Spleen (tissue), 7 donors: ENCODE measurements at regions not wholly inside any gene's neighbourhood (a gene's known extent, or its start where the extent isn't known, plus 50 kb on each side); places are given as distances from the start of the nearest gene placed in this dataset.

ENCODE experiments used
- POLR2A ChIP-seq, 3 donors: fragments of 450-650 bp; IDR thresholded peaks; one replicate each; pipeline ENCODE4 v1.5.1; 2017; ENCODE audit warnings: antibody characterized with exemption in 3 of 3, mild to moderate bottlenecking in 1 of 3
- POLR2AphosphoS5 ChIP-seq, 3 donors: sonication (generic); formaldehyde crosslinking; IDR thresholded peaks; one replicate each; pipeline ENCODE4 v1.5.1; 2017; ENCODE audit warnings: antibody characterized with exemption in 3 of 3
- TF ChIP-seq, protein P1 (sequence below), 11 experiments: fragments of 200-600 bp in 7 of 11; fragments of 450-650 bp in 4 of 11; sonication (generic) in 4 of 11; IDR thresholded peaks in 8 of 11; conservative IDR thresholded peaks in 3 of 11; 1 replicate in 7 of 11; 2 replicates in 4 of 11; pipeline versions ENCODE4 v1.4.0 to v1.8.0; 2016 to 2021; ENCODE audit warnings: antibody characterized with exemption in 11 of 11, inconsistent platforms in 4 of 11, mild to moderate bottlenecking in 1 of 11
- donor health status: DM: no; HTN: no; CAD: no; lungs with moderate emphysema.
- donor health status: DM: no; HTN: no; CAD: no.
- donor health status: DM: no; HTN: no; CAD: no.

DNA sequence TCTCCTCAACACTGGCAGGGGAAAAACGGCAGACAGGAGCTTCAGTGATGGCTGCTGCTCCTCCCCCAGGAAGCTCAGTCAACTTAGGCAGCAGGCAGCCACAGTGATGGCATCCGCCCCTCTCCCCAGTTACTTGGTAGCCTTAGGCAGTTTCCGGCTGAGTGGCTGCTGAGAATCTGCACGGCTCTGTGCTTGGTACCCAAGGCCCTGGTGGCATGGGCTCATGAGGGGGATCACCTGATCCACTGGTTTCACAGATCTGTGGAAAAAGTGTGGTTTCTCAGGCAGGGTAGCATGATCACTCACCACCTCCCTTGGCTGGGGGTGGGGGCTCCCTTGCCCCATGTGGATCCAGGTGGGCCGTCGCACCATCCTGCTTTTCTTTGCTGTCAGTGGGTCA lies 244.6 kb upstream of the MDGA2 start:
- TF ChIP-seq POLR2A (IDR thresholded peaks at IDR 0.05): no peak
- TF ChIP-seq, protein P1, sequence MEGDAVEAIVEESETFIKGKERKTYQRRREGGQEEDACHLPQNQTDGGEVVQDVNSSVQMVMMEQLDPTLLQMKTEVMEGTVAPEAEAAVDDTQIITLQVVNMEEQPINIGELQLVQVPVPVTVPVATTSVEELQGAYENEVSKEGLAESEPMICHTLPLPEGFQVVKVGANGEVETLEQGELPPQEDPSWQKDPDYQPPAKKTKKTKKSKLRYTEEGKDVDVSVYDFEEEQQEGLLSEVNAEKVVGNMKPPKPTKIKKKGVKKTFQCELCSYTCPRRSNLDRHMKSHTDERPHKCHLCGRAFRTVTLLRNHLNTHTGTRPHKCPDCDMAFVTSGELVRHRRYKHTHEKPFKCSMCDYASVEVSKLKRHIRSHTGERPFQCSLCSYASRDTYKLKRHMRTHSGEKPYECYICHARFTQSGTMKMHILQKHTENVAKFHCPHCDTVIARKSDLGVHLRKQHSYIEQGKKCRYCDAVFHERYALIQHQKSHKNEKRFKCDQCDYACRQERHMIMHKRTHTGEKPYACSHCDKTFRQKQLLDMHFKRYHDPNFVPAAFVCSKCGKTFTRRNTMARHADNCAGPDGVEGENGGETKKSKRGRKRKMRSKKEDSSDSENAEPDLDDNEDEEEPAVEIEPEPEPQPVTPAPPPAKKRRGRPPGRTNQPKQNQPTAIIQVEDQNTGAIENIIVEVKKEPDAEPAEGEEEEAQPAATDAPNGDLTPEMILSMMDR (IDR thresholded peaks at IDR 0.05 in 8 of 11, conservative IDR thresholded peaks at IDR 0.05 in 3 of 11): no peak
- TF ChIP-seq POLR2AphosphoS5 (IDR thresholded peaks at IDR 0.05): no peak
